HEK293T (cell line): ENCODE measurements at regions not wholly inside any gene's neighbourhood (a gene's known extent, or its start where the extent isn't known, plus 50 kb on each side); places are given as distances from the start of the nearest gene placed in this dataset.

Experiments used
- CTCF ChIA-PET: fragments of 350-600 bp; formaldehyde crosslinking; extraction: SDS; loops from one replicate; lab custom pipeline; 2021; ENCODE audit warnings: antibody characterized with exemption, inconsistent platforms; lab: Yijun Ruan, JAX
- POLR2A ChIA-PET: fragments of 350-600 bp; formaldehyde crosslinking; extraction: SDS; loops from one replicate; lab custom pipeline; 2020; ENCODE audit warnings: antibody characterized with exemption, inconsistent platforms; lab: Yijun Ruan, JAX
- DNase-seq: peaks from one replicate; pipeline ENCODE4 v3.0.0; 2012; ENCODE audit warnings: mixed read lengths; ENCODE audit errors: extremely low spot score
- CTBP1 ChIP-seq: fragments of 450-650 bp; IDR thresholded peaks from 2 replicates; pipeline ENCODE4 v1.6.1; 2016; ENCODE audit warnings: borderline replicate concordance
- ELF4 ChIP-seq: fragments of 450-650 bp; IDR thresholded peaks from 2 replicates; pipeline ENCODE4 v1.6.1; 2017; ENCODE audit warnings: antibody characterized with exemption
- FOXA1 ChIP-seq: fragments of 450-650 bp; IDR thresholded peaks from 2 replicates; pipeline ENCODE4 v1.6.1; 2016; ENCODE audit warnings: mild to moderate bottlenecking
- FOXM1 ChIP-seq: fragments of 450-650 bp; IDR thresholded peaks from 2 replicates; pipeline ENCODE4 v1.6.1; 2017; ENCODE audit warnings: mild to moderate bottlenecking, borderline replicate concordance
- HDGF ChIP-seq: fragments of 450-650 bp; IDR thresholded peaks from 2 replicates; pipeline ENCODE4 v1.6.1; 2017; ENCODE audit warnings: antibody characterized with exemption, borderline replicate concordance
- L3MBTL2 ChIP-seq: fragments of 450-650 bp; conservative IDR thresholded peaks from 2 replicates; pipeline ENCODE4 v1.6.1; 2016; ENCODE audit warnings: mild to moderate bottlenecking
- LEF1 ChIP-seq: fragments of 450-650 bp; IDR thresholded peaks from 2 replicates; pipeline ENCODE4 v1.6.1; 2017; ENCODE audit warnings: mild to moderate bottlenecking, borderline replicate concordance
- NFRKB ChIP-seq: fragments of 450-650 bp; IDR thresholded peaks from 2 replicates; pipeline ENCODE4 v1.6.1; 2016; ENCODE audit warnings: mild to moderate bottlenecking, moderate library complexity
- PKNOX1 ChIP-seq: fragments of 450-650 bp; IDR thresholded peaks from 2 replicates; pipeline ENCODE4 v1.6.1; 2016
- SUZ12 ChIP-seq: fragments of 450-650 bp; IDR thresholded peaks from 2 replicates; pipeline ENCODE4 v1.6.1; 2016; ENCODE audit warnings: mild to moderate bottlenecking
- TARDBP ChIP-seq: fragments of 450-650 bp; IDR thresholded peaks from 2 replicates; pipeline ENCODE4 v1.6.1; 2016
- ZNF384 ChIP-seq: fragments of 450-650 bp; IDR thresholded peaks from 2 replicates; pipeline ENCODE4 v1.6.1; 2016

GRCh38 chr20:61193164-61193563, 58.9 kb upstream of the CDH4 start:
- DNase-seq, result no peak
- ChIA-PET POLR2A (no interaction called here), CTCF (no interaction called here)

More at GRCh38 chr20:61193164-61193563, 58.9 kb upstream of the CDH4 start:
- TF ChIP-seq PKNOX1, result no peak
- TF ChIP-seq NFRKB, result no peak
- no peak for TF ChIP-seq SUZ12
- TF ChIP-seq ZNF384, result no peak
- no peak for TF ChIP-seq CTBP1
- no peak for TF ChIP-seq LEF1
- TF ChIP-seq FOXM1, result no peak
- TF ChIP-seq FOXA1, result no peak
- no peak for TF ChIP-seq HDGF
- TF ChIP-seq L3MBTL2, result no peak
- TF ChIP-seq TARDBP, result no peak
- no peak for TF ChIP-seq ELF4
